ENCODE measurements at regions not wholly inside any gene's neighbourhood (a gene's known extent, or its start where the extent isn't known, plus 50 kb on each side); places are given as distances from the start of the nearest gene placed in this dataset.

DNA sequence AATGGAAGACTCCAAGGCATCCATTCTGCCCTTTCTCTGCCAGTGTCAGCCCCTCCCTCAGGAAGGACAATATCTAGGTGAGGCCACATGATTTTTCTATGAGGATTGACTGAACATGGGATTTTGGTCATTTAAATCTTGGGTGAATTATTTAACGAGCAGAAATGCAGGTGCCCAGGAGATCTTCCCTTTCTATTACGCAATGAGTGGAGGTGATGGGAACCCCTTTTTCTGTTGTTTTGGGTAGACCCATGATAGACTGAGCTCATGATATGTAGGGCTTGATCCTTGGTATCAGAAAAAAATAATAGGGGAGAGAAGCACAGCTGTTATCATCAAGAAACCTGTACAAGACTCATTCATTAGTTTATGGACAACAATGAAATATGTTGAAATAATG lies 112.6 kb upstream of the SPTLC3 start:
- H3K27ac Mint-ChIP-seq = no peak overlapping the region
- no peaks in the 10 kb centered on the region for H3K4me1 Mint-ChIP-seq
- 92% methylated on average over 2 of the region's 2 CpGs for WGBS (ENCODE audit: insufficient coverage)

DNA sequence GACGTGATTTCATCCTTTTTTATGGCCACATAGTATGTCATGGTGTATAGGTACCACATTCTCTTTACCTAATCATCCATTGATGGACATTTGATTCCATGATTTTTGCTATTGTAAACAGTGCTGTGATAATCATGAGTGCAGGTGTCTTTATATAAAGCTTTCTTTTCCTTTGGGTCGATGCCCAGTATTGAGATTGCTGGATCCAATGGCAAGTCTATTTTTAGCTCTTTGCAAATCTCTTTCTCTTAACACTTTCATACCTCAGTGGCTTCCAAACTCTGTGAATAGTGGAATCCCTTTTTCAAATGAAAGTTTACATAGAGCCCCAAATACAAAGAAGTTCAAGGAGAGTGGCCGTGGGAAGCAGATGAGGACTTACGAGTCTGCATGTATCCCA lies 105.8 kb upstream of the SPTLC3 start:
- Mint-ChIP-seq H3K4me1 (no peaks in the 10 kb centered on the region), H3K27ac (no peak overlapping the region), H3K4me3 (no peak overlapping the region), H3K9me3 (peaks cover 0 to 7% (median 3%) of the 10 kb centered on the region in 7 donors), H3K36me3 (no peaks in the 10 kb centered on the region), H3K27me3 (ENCODE audit: low read depth in 3 of 3) (peaks cover 0 to 1% (median 0%) of the 10 kb centered on the region in 3 donors)
- Histone ChIP-seq H3K4me1 (ENCODE audit: control insufficient read depth in 1 of 2, insufficient read depth in 2 of 2, low read length in 2 of 2) (no peaks in the 10 kb centered on the region), H2AFZ (ENCODE audit: insufficient read depth, low read depth, low read length, poor library complexity, severe bottlenecking) (no peak overlapping the region), H3K27me3 (ENCODE audit: control insufficient read depth in 2 of 2, insufficient read depth in 2 of 2, low read length in 2 of 2) (no peaks in the 10 kb centered on the region), H3K4me2 (replicated peaks; ENCODE audit: extremely low read depth, low read length, poor library complexity, severe bottlenecking) (no peak overlapping the region), H3K79me2 (ENCODE audit: insufficient read depth, low read length) (no peaks in the 10 kb centered on the region), H3K27ac (ENCODE audit: low read depth in 1 of 2, low read length in 2 of 2) (no peak overlapping the region), H3K4me3 (replicated peaks in 1 of 3; ENCODE audit: low read depth in 2 of 3, low read length in 3 of 3) (no peak overlapping the region), H4K20me1 (ENCODE audit: insufficient read depth, low read length) (no peaks in the 10 kb centered on the region), H3K9me3 (replicated peaks in 1 of 2; ENCODE audit: control insufficient read depth in 1 of 2, insufficient read depth in 1 of 2, low read length in 2 of 2) (no peaks in the 10 kb centered on the region), H3K36me3 (replicated peaks in 1 of 2; ENCODE audit: control insufficient read depth in 1 of 2, insufficient read depth in 2 of 2, low read length in 2 of 2) (no peaks in the 10 kb centered on the region), H3K9ac (ENCODE audit: insufficient read depth, low read length, poor library complexity, severe bottlenecking) (no peak overlapping the region)
- intact Hi-C loops (cut with micrococcal nuclease) = no loop called here
- TF ChIP-seq, protein P1, sequence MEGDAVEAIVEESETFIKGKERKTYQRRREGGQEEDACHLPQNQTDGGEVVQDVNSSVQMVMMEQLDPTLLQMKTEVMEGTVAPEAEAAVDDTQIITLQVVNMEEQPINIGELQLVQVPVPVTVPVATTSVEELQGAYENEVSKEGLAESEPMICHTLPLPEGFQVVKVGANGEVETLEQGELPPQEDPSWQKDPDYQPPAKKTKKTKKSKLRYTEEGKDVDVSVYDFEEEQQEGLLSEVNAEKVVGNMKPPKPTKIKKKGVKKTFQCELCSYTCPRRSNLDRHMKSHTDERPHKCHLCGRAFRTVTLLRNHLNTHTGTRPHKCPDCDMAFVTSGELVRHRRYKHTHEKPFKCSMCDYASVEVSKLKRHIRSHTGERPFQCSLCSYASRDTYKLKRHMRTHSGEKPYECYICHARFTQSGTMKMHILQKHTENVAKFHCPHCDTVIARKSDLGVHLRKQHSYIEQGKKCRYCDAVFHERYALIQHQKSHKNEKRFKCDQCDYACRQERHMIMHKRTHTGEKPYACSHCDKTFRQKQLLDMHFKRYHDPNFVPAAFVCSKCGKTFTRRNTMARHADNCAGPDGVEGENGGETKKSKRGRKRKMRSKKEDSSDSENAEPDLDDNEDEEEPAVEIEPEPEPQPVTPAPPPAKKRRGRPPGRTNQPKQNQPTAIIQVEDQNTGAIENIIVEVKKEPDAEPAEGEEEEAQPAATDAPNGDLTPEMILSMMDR (IDR thresholded peaks at IDR 0.05) = no peak
- WGBS (ENCODE audit: insufficient coverage) = 100% methylated on average over 2 of the region's 4 CpGs
- DNase-seq = no peak

More for the DNA sequence above, 112.6 kb upstream of the SPTLC3 start:
- Histone ChIP-seq H3K9ac (ENCODE audit: insufficient read depth, low read length, poor library complexity, severe bottlenecking) (no peak overlapping the region), H3K79me2 (ENCODE audit: insufficient read depth, low read length) (no peaks in the 10 kb centered on the region), H3K4me2 (replicated peaks; ENCODE audit: extremely low read depth, low read length, poor library complexity, severe bottlenecking) (no peak overlapping the region), H3K36me3 (replicated peaks in 1 of 2; ENCODE audit: control insufficient read depth in 1 of 2, insufficient read depth in 2 of 2, low read length in 2 of 2) (no peaks in the 10 kb centered on the region), H3K27me3 (ENCODE audit: control insufficient read depth in 2 of 2, insufficient read depth in 2 of 2, low read length in 2 of 2) (no peaks in the 10 kb centered on the region), H4K20me1 (ENCODE audit: insufficient read depth, low read length) (no peaks in the 10 kb centered on the region), H3K27ac (ENCODE audit: low read depth in 1 of 2, low read length in 2 of 2) (no peak overlapping the region), H3K9me3 (replicated peaks in 1 of 2; ENCODE audit: control insufficient read depth in 1 of 2, insufficient read depth in 1 of 2, low read length in 2 of 2) (no peaks in the 10 kb centered on the region), H3K4me3 (replicated peaks in 1 of 3; ENCODE audit: low read depth in 2 of 3, low read length in 3 of 3) (no peak overlapping the region), H2AFZ (ENCODE audit: insufficient read depth, low read depth, low read length, poor library complexity, severe bottlenecking) (no peak overlapping the region), H3K4me1 (ENCODE audit: control insufficient read depth in 1 of 2, insufficient read depth in 2 of 2, low read length in 2 of 2) (no peaks in the 10 kb centered on the region)
- intact Hi-C loops (cut with micrococcal nuclease) = no loop called here
- TF ChIP-seq, protein P1 (IDR thresholded peaks at IDR 0.05) = no peak
- Mint-ChIP-seq H3K9me3 (peaks cover 0 to 11% (median 2%) of the 10 kb centered on the region in 7 donors), H3K27me3 (ENCODE audit: low read depth in 3 of 3) (peaks cover 0 to 4% (median 2%) of the 10 kb centered on the region in 3 donors), H3K36me3 (no peaks in the 10 kb centered on the region), H3K4me3 (no peak overlapping the region)
- no peak for DNase-seq

Measured in CD14-positive monocyte (primary cell).